IPS-18a (cell line): ENCODE measurements at regions not wholly inside any gene's neighbourhood (a gene's known extent, or its start where the extent isn't known, plus 50 kb on each side); places are given as distances from the start of the nearest gene placed in this dataset.

ENCODE experiments used
- H3K27ac ChIP-seq: one replicate; pipeline ENCODE4 v1.5.1; 2013; ENCODE audit warnings: low read length
- H3K27me3 ChIP-seq: one replicate; pipeline ENCODE4 v1.6.1; 2013; ENCODE audit warnings: mild to moderate bottlenecking, low read length; ENCODE audit not compliant: control insufficient read depth, insufficient read depth
- H3K36me3 ChIP-seq: one replicate; pipeline ENCODE4 v1.6.1; 2013; ENCODE audit warnings: low read depth, low read length; ENCODE audit not compliant: control insufficient read depth
- H3K4me1 ChIP-seq: one replicate; pipeline ENCODE4 v1.6.1; 2013; ENCODE audit warnings: low read depth, low read length; ENCODE audit not compliant: control insufficient read depth
- H3K4me3 ChIP-seq: one replicate; pipeline ENCODE4 v1.5.1; 2013; ENCODE audit warnings: low read length
- H3K9ac ChIP-seq: one replicate; pipeline ENCODE4 v1.6.1; 2013; ENCODE audit warnings: mild to moderate bottlenecking, low read length, moderate library complexity
- H3K9me3 ChIP-seq: one replicate; pipeline ENCODE4 v1.6.1; 2013; ENCODE audit warnings: low read depth, low read length; ENCODE audit not compliant: control insufficient read depth

DNA sequence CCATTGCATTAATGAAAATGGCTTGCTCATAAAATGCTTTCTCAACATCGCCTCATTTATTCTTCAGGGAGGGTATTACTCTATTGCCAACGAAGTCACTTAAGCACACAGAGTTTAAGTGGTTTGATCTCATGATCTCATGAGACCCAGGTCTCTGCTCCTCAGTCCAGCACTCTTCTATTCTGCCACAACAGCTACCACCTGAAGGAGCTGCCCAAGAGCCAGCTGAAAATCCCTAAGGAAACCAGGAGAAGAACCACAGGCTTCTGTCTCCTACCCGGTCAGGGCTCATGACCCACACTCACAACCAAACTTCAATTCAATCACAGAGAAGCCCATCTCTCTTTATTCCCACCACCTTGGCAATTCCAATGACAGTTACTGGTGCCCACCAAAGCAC is 85.5 kb upstream of the GPM6B start:
- Histone ChIP-seq H3K27me3 (no peaks in the 10 kb centered on the region), H3K9me3 (no peaks in the 10 kb centered on the region), H3K36me3 (no peaks in the 10 kb centered on the region), H3K9ac (no peak overlapping the region), H3K4me3 (no peak overlapping the region), H3K4me1 (peaks cover 26% of the 10 kb centered on the region), H3K27ac (no peak overlapping the region)

DNA sequence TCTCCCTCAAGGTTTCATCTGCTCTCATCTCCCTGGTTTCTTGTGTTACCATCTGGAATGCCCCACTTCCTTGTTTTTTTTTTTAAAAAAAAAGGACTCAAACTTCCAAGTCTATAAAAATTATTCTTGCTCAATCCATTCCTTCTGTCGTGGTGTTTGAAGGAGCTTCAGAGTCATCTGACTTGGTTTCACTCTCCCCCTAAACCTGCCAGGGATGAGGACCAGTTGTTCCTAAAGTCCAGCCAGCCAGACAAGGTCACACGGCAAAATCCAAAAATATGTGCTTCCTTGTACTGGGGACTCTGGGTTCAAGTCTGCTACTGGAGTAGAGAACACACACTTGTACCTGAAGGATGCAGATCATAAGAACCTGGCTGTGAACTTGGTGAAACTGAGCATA is 84.5 kb upstream of the GPM6B start:
- no peaks in the 10 kb centered on the region for H3K27me3 ChIP-seq
- no peaks in the 10 kb centered on the region for H3K9me3 ChIP-seq
- H3K36me3 ChIP-seq, result no peaks in the 10 kb centered on the region
- no peak overlapping the region for H3K9ac ChIP-seq
- peaks cover 19% of the 10 kb centered on the region for H3K4me1 ChIP-seq
- H3K27ac ChIP-seq, result no peak overlapping the region
- no peak overlapping the region for H3K4me3 ChIP-seq

DNA sequence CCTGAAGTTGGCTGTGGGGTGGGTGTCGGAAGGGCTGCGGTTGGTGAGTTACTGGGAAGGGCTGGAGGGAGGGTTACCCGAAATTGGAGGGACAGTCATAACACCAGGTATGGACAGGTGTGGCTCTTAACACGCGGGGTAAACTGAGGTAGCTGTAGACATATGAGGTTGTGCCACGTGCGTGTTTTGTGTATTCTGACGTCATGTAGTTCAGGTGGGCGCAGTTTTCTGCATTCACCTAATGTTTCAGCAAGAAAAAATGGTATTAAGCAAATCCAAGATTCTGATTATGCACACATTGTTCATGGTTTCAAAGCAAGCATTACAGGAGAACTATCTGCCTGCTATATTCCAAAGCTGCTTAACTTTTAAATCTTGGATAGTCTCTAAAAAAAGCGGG is 83.5 kb upstream of the GPM6B start:
- Histone ChIP-seq H3K4me3 (no peak overlapping the region), H3K27ac (no peak overlapping the region), H3K9ac (no peak overlapping the region), H3K9me3 (no peaks in the 10 kb centered on the region), H3K4me1 (peaks cover 10% of the 10 kb centered on the region), H3K27me3 (no peaks in the 10 kb centered on the region), H3K36me3 (no peaks in the 10 kb centered on the region)

DNA sequence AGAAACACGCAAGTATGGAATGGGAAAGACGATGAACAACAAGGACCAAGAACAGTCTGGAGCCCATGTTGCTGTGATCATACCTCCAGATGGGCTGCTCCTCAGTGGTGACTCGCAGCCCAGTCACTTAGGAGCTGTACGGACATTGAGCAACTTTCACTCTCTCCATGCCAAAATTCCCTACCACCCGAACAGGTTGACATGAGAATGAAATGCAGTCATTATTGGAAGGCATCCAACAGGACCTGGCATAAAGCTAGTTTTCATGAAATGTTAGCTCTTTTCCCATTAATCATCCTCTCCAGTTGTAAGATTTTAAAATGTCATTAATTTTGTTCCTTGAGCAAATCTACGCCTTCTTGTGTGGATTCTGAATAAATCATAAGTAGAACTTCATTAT is 82.7 kb upstream of the GPM6B start:
- H3K27me3 ChIP-seq, result no peaks in the 10 kb centered on the region
- H3K9ac ChIP-seq, result no peak overlapping the region
- H3K4me3 ChIP-seq, result no peak overlapping the region
- H3K4me1 ChIP-seq, result peaks cover 15% of the 10 kb centered on the region
- no peaks in the 10 kb centered on the region for H3K9me3 ChIP-seq
- no peaks in the 10 kb centered on the region for H3K36me3 ChIP-seq
- H3K27ac ChIP-seq, result no peak overlapping the region

DNA sequence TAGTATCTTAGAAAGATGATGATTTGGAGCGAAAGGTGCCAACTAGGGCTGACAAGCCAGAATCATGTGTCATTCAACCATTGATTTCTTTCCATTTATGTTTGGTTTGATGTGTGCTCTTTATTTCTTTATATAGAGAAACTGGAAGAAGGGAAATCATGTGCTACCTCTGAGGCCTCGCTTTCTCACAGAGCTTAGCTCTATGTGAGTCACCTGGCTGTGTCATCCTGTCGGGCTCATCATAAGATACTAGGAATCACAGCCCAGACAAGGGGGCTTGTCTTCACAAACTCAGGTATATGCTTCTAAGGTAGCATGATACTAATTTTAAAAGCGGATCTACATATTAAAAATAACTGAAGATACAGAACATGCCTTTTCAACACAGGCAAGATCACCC is 81.7 kb upstream of the GPM6B start:
- Histone ChIP-seq H3K9ac (no peak overlapping the region), H3K27ac (no peak overlapping the region), H3K4me3 (no peak overlapping the region), H3K9me3 (no peaks in the 10 kb centered on the region), H3K27me3 (no peaks in the 10 kb centered on the region), H3K4me1 (peaks cover 22% of the 10 kb centered on the region), H3K36me3 (no peaks in the 10 kb centered on the region)

DNA sequence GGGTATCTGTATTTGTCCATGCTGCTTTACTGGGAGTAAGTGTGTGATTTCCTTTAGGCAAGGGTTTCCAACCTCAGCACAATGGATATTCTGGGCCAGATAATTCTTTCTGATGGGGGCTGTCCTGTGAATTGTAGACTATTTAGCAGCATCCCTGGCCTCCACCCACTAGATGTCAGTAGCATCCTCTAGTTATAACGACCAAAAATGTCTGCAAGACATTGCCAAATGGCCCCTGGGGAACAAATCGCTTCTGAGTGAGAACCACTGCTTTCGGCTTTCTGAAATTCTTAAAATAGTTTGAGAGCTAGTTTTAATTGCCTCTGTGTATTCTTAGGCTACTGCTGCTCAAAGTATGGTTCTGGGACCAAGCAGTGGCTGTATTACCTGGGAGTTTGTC is 81.2 kb upstream of the GPM6B start:
- Histone ChIP-seq H3K4me3 (no peak overlapping the region), H3K9ac (no peak overlapping the region), H3K9me3 (no peaks in the 10 kb centered on the region), H3K36me3 (no peaks in the 10 kb centered on the region), H3K27ac (no peak overlapping the region), H3K4me1 (peaks cover 22% of the 10 kb centered on the region), H3K27me3 (no peaks in the 10 kb centered on the region)

DNA sequence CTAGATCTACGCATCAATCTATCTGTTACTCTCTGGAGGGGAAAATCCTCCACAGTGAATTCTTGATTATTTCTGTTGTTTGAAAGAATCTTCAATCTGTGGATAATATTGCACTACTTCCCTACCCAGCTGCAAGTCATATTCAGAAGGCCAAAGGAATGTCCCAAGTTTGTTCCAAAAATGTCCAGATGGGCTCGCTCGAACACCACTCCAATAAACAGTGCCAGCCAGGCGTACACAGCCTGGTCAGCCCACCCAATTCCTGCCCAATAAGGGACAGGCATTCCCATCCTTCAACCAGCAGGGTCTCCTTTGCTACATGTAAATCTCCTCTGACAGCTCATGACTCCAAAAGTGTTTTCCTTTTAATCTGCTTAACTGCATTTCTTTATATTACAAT is 80.7 kb upstream of the GPM6B start:
- H3K27me3 ChIP-seq, result no peaks in the 10 kb centered on the region

DNA sequence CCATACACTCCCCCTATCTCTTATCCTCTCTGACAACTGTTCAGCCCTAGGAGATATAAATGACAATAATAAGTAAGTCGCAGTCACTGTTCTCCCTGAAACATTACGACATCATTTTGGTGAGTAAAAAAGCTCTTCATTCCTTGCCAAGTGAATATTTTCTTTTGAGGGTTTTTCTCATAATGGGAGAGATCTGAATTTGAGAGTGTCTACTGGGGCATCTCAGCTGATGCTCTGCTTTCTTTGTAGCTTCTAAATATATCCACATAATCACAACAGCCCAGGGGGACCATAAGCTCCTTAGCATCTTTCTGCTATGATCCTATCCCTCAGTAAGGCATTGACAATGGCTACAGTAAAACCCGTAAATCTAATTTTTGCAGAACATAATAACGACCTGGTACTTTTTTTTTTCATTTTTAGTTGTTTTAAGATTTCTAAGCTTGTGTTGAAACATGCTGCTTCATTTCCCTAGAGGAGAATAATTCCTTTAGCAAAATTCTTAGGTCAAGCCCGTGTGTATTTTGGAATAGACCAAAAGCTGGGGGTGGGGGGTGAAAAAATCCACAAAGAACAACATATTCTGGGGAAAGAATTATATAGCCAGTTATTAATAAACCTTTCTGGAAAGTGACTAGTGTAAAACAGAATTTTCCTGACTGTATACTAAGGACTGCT is 78.1 kb upstream of the GPM6B start:
- Histone ChIP-seq H3K27ac (no peak overlapping the region), H3K4me1 (peaks cover 43% of the 10 kb centered on the region), H3K36me3 (no peaks in the 10 kb centered on the region), H3K9me3 (no peaks in the 10 kb centered on the region), H3K9ac (no peak overlapping the region), H3K27me3 (no peaks in the 10 kb centered on the region), H3K4me3 (no peak overlapping the region)

More for the DNA sequence above, 80.7 kb upstream of the GPM6B start:
- H3K4me1 ChIP-seq, result peaks cover 23% of the 10 kb centered on the region
- no peak overlapping the region for H3K4me3 ChIP-seq
- H3K9ac ChIP-seq, result no peak overlapping the region
- H3K9me3 ChIP-seq, result no peaks in the 10 kb centered on the region
- H3K27ac ChIP-seq, result no peak overlapping the region
- no peaks in the 10 kb centered on the region for H3K36me3 ChIP-seq

DNA sequence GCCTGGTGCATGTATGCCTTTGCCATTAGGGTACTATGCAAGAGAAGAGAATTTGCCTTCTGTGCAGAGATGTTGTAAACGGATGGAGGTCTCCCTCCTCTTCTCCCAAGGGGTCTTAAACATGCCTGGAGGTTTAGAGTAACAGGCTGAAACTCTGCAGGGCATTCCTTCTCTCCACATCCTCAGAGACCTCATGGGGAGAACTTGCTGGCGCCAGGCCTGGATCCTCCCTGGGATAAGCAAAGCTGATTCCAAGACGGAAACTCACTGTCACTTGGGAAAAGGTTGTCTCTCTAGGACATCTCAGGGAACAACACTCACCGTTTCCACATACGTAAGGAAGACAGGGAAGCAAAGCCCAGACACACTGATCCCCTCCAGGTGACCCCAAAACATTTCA is 76.9 kb upstream of the GPM6B start:
- Histone ChIP-seq H3K4me3 (no peak overlapping the region), H3K9me3 (no peaks in the 10 kb centered on the region), H3K9ac (no peak overlapping the region), H3K4me1 (peaks cover 49% of the 10 kb centered on the region), H3K36me3 (no peaks in the 10 kb centered on the region), H3K27me3 (no peaks in the 10 kb centered on the region), H3K27ac (no peak overlapping the region)

DNA sequence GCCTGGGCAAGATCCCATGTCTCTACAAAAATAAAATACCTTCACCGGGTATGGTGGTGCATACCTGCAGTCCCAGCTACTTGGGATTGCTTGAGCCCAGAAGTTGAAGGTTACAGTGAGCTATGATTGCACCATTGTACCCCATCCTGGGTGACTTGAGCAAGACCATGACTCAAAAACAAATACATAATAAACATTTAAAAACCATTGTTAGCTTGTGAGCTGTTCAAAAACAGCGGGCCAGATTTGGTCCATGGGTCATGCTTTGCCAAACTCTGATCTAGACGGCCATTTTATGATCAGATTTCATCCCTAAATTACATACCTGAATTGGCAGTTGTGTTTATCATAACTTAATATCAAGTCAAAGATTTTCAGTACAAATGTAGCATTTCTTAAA is 76.0 kb upstream of the GPM6B start:
- H3K27ac ChIP-seq, result no peak overlapping the region
- H3K36me3 ChIP-seq, result no peaks in the 10 kb centered on the region
- no peak overlapping the region for H3K4me3 ChIP-seq
- H3K9ac ChIP-seq, result no peak overlapping the region
- H3K9me3 ChIP-seq, result no peaks in the 10 kb centered on the region
- H3K4me1 ChIP-seq, result peaks cover 55% of the 10 kb centered on the region
- H3K27me3 ChIP-seq, result no peaks in the 10 kb centered on the region

DNA sequence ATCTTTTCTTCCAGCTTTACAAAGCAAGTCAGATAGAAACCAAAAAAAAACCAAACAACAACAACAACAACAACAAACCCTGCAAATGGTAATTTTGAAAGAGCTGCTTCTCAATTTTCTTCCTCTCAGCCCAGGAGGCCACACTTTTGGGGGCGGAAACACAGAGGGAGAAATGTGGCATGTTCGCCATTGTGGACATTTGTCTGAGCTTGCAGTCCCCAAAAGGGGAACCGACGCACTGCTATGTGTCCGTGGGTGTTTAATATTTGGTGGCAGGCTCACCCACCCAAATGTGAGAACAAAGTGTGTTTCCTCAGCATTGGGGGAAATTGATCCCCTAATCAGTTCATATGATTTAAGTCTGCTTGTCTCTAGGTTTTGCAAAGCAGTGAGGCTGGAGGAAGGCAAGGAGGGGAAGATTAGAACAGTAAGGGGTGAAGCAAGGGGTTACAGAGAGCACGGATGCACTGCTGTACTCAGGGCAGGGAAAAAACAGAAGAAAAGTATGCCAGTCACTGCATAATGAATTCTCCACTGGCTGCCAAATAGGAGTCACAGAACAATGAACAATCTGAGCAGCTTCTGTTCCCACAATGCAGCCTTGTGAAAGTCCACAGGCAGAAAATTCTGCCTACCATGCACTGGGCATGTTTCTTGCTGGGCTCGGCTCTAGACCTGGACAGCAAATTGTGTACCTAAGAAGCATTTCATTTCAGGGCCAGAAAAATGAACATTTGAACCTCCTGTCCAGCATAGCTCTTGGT is 74.7 kb upstream of the GPM6B start:
- Histone ChIP-seq H3K27me3 (no peaks in the 10 kb centered on the region), H3K36me3 (no peaks in the 10 kb centered on the region), H3K27ac (no peak overlapping the region), H3K4me3 (no peak overlapping the region), H3K4me1 (peaks cover 54% of the 10 kb centered on the region), H3K9me3 (no peaks in the 10 kb centered on the region), H3K9ac (no peak overlapping the region)

DNA sequence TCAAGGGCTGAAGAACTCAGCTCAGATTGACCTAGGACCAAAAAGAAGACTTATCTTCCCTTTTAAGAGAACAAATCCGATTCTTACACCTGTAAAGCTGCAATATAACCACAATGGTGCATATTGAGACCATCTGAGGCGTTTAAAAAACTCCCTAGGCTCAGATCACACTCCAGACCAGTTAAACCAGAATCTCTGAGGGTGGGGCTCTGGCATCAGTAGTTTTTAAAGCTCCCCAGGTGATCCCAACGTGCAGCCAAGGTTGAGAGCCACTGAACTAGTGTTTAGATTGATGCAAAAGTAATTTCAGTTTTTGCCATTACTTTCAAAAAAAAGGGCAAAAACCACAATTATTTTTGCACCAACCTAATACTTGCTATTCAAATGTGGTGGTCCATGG is 73.9 kb upstream of the GPM6B start:
- Histone ChIP-seq H3K9me3 (no peaks in the 10 kb centered on the region), H3K27me3 (no peaks in the 10 kb centered on the region), H3K4me3 (no peak overlapping the region), H3K9ac (no peak overlapping the region), H3K27ac (no peak overlapping the region), H3K4me1 (peaks cover 54% of the 10 kb centered on the region), H3K36me3 (no peaks in the 10 kb centered on the region)
